ENCODE measurements at regions not wholly inside any gene's neighbourhood (a gene's known extent, or its start where the extent isn't known, plus 50 kb on each side); places are given as distances from the start of the nearest gene placed in this dataset.

- no peak for TF ChIP-seq MYC (IDR thresholded peaks at IDR 0.05; ENCODE audit: low read depth, low read length)
- TF ChIP-seq MAX (IDR thresholded peaks at IDR 0.05; ENCODE audit: low read depth, low read length): no peak
- TF ChIP-seq POLR2A (IDR thresholded peaks at IDR 0.05; ENCODE audit: extremely low read depth, insufficient read length): no peak
- TF ChIP-seq, protein P1, sequence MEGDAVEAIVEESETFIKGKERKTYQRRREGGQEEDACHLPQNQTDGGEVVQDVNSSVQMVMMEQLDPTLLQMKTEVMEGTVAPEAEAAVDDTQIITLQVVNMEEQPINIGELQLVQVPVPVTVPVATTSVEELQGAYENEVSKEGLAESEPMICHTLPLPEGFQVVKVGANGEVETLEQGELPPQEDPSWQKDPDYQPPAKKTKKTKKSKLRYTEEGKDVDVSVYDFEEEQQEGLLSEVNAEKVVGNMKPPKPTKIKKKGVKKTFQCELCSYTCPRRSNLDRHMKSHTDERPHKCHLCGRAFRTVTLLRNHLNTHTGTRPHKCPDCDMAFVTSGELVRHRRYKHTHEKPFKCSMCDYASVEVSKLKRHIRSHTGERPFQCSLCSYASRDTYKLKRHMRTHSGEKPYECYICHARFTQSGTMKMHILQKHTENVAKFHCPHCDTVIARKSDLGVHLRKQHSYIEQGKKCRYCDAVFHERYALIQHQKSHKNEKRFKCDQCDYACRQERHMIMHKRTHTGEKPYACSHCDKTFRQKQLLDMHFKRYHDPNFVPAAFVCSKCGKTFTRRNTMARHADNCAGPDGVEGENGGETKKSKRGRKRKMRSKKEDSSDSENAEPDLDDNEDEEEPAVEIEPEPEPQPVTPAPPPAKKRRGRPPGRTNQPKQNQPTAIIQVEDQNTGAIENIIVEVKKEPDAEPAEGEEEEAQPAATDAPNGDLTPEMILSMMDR (IDR thresholded peaks at IDR 0.05; ENCODE audit: low read depth, low read length): no peak
- H3K4me3 ChIP-seq (ENCODE audit: low read depth, low read length): no peak overlapping the region
- no peak for DNase-seq (ENCODE audit: low read depth)
Measured at GRCh38 chr18:65057439-65058083, 693.3 kb upstream of the CDH7 start.

- no peak overlapping the region for H3K4me3 ChIP-seq (ENCODE audit: low read depth, low read length)
- no peak for DNase-seq (ENCODE audit: low read depth)
- TF ChIP-seq MAX (IDR thresholded peaks at IDR 0.05; ENCODE audit: low read depth, low read length) (no peak), MYC (IDR thresholded peaks at IDR 0.05; ENCODE audit: low read depth, low read length) (no peak), POLR2A (IDR thresholded peaks at IDR 0.05; ENCODE audit: extremely low read depth, insufficient read length) (no peak)
- TF ChIP-seq, protein P1 (IDR thresholded peaks at IDR 0.05; ENCODE audit: low read depth, low read length): no peak
Measured at GRCh38 chr18:65056575-65056974, 694.2 kb upstream of the CDH7 start.

- no peak for DNase-seq (ENCODE audit: low read depth)
- no peak overlapping the region for H3K4me3 ChIP-seq (ENCODE audit: low read depth, low read length)
- TF ChIP-seq, protein P1 (IDR thresholded peaks at IDR 0.05; ENCODE audit: low read depth, low read length): no peak
- TF ChIP-seq MAX (IDR thresholded peaks at IDR 0.05; ENCODE audit: low read depth, low read length) (no peak), MYC (IDR thresholded peaks at IDR 0.05; ENCODE audit: low read depth, low read length) (no peak), POLR2A (IDR thresholded peaks at IDR 0.05; ENCODE audit: extremely low read depth, insufficient read length) (no peak)
Measured at GRCh38 chr18:65049586-65049985, 701.2 kb upstream of the CDH7 start.

DNA sequence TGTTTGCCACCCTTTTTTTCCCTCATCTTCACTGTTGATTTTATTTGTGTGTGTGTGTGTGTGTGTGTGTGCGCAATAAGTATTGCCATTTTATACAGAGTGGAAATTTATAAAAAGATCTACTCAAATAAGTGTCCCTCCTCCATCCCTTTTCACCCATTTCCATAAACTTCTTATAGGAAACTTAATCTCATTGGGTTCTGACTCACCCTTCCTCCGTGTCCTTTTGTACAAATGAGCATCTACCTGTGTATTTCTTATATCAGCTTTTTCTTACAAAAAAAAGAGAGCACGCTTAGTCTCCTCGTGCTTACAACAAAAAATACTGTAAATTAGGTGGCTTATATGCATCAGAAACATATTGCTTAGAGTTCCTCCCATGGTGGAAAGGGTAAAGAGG lies 711.2 kb upstream of the CDH7 start:
- DNase-seq (ENCODE audit: low read depth): no peak
- TF ChIP-seq, protein P1 (IDR thresholded peaks at IDR 0.05; ENCODE audit: low read depth, low read length): no peak
- TF ChIP-seq MAX (IDR thresholded peaks at IDR 0.05; ENCODE audit: low read depth, low read length) (no peak), POLR2A (IDR thresholded peaks at IDR 0.05; ENCODE audit: extremely low read depth, insufficient read length) (no peak), MYC (IDR thresholded peaks at IDR 0.05; ENCODE audit: low read depth, low read length) (no peak)
- H3K4me3 ChIP-seq (ENCODE audit: low read depth, low read length): no peak overlapping the region

- TF ChIP-seq, protein P1 (IDR thresholded peaks at IDR 0.05; ENCODE audit: low read depth, low read length): no peak
- TF ChIP-seq POLR2A (IDR thresholded peaks at IDR 0.05; ENCODE audit: extremely low read depth, insufficient read length) (no peak), MYC (IDR thresholded peaks at IDR 0.05; ENCODE audit: low read depth, low read length) (no peak), MAX (IDR thresholded peaks at IDR 0.05; ENCODE audit: low read depth, low read length) (no peak)
- no peak for DNase-seq (ENCODE audit: low read depth)
- no peak overlapping the region for H3K4me3 ChIP-seq (ENCODE audit: low read depth, low read length)
Measured at GRCh38 chr18:65035701-65036100, 715.1 kb upstream of the CDH7 start.
